ENCODE measurements at regions not wholly inside any gene's neighbourhood (a gene's known extent, or its start where the extent isn't known, plus 50 kb on each side); places are given as distances from the start of the nearest gene placed in this dataset.

- TF ChIP-seq, protein P1, sequence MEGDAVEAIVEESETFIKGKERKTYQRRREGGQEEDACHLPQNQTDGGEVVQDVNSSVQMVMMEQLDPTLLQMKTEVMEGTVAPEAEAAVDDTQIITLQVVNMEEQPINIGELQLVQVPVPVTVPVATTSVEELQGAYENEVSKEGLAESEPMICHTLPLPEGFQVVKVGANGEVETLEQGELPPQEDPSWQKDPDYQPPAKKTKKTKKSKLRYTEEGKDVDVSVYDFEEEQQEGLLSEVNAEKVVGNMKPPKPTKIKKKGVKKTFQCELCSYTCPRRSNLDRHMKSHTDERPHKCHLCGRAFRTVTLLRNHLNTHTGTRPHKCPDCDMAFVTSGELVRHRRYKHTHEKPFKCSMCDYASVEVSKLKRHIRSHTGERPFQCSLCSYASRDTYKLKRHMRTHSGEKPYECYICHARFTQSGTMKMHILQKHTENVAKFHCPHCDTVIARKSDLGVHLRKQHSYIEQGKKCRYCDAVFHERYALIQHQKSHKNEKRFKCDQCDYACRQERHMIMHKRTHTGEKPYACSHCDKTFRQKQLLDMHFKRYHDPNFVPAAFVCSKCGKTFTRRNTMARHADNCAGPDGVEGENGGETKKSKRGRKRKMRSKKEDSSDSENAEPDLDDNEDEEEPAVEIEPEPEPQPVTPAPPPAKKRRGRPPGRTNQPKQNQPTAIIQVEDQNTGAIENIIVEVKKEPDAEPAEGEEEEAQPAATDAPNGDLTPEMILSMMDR (IDR thresholded peaks at IDR 0.05), result no peak
- no peak for TF ChIP-seq POLR2A (IDR thresholded peaks at IDR 0.05)
These were observed 183.5 kb upstream of the IRX1 start for GRCh38 chr5:3412146-3412545.
